Epidermal melanocyte (primary cell): ENCODE measurements at regions not wholly inside any gene's neighbourhood (a gene's known extent, or its start where the extent isn't known, plus 50 kb on each side); places are given as distances from the start of the nearest gene placed in this dataset.
"Not testable (repeated sequence)": the region's sequence is repeated elsewhere in the genome, so short reads cannot be mapped to it uniquely, and the experiment has no call there.

Experiments used
- DNase-seq: peaks from one replicate; pipeline ENCODE4 v3.0.0; 2011; ENCODE audit warnings: low spot score; ENCODE audit not compliant: insufficient read length

- no peak for DNase-seq
These were observed 50.8 kb upstream of the MAX start for GRCh38 chr14:65153101-65153500.

DNA sequence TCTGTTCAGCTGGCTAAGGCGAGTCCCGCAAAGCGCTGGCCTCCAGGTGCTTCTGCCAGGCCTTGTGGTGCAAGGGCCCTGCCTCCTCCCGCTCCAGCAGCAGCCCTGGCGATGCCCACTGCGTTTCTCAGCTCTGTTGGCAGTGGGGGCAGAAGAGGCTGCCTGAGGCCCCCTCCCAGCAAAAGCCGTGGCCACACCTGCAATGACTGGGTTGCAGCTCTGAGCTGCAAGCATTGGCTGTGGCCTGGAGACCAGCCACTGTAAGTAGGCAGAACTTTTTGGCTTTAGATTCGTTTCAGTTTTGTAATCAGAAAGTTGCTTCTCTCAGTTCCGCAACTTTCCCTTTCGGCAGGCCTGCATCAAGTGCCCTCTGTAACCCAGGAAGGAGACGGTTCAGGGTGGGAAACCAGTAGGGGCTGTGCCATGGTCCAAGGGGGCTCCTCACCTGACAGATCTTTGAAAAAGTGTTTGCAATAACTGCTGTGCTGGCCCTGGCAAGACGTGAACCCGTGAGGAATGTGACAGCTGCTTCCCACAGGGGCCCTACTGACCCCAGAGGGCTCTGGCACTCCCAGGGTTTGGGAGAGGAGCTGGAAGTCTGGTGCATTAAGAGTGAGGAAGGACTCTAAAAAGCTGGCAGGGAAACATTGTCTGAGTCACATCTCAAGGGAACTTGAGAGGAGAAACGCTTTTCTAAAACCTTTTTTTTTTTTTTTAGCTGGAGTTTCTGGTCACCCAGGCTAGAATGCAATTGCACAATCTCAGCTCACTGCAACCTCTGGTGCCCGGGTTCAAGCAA is 54.5 kb upstream of the MAX start:
- DNase-seq, result peak; percentile 44

DNA sequence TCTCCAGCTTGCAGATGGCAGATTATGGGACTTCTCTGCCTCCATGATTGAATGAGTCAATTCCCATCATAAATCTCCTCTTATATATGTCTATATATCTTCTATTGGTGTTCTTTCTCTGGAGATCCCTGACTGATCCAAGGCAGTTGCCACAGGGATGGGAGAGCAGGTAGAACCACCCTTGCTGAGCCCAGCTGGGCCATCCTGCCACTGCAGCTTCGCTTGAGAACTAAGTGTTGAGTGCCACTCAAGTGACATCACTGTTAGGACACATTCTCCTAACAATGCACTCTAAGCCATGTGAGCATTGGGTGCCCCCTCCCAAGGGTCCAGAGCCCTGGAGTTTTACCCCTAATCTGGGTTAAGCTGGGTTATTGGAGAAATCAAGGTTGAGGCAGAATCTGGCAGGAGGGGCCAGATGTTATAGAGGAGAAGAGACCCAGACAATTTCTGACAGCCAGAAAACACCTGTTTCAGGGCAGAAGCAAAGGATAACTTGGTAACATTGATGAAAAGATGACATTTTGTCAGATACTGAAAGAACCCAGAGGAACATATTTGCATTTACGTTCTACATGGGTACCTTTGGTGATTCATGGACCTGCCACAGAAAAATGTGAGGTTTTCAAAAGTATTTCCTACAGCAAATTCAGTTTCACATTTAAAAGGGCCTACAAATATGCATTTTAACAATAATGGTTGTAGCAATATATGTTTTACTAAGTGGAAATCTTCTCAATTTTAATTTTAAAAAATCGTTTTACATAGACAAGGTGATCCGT is 57.2 kb upstream of the MAX start:
- no peak for DNase-seq

GRCh38 chr14:65160091-65160490 is 57.8 kb upstream of the MAX start:
- DNase-seq, result no peak

DNA sequence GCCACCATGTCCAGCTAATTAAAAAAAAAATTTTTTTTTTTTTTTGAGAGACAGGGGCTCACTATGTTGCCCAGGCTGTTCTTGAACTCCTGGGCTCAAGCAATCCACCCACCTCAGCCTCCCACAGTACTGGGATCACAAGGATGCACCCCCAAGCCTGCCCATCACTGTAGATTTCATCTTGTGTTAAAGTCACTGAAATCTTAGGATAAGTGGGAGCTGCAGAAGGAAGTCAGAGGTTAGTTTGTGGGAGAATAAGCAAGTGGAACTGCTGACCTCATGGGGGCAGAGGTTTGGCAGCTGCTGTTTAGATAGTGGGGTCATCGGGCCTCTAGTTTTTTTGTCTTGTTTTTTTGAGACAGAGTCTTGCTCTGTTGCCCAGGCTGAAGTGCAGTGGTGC is 59.7 kb upstream of the MAX start:
- no peak for DNase-seq

- no peak for DNase-seq
These were observed 61.9 kb upstream of the MAX start for GRCh38 chr14:65164068-65164824.

DNA sequence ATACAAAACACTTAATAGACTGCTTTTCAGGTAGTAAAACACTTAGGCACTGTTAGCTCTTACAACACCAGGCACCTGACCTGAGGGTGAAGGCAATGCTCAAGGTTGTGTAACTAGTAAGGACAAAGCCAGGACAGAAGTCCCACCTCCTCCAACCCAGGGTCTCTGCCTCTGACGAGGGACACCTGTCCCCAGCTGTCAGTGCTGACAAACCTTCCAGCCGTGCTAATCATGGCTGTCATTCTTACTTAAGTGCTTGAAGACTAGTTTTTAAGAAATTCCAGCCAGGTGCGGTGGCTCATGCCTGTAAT is 62.5 kb upstream of the MAX start:
- DNase-seq, result no peak

GRCh38 chr14:65167072-65167645 is 64.8 kb upstream of the MAX start:
- DNase-seq, result no peak

DNA sequence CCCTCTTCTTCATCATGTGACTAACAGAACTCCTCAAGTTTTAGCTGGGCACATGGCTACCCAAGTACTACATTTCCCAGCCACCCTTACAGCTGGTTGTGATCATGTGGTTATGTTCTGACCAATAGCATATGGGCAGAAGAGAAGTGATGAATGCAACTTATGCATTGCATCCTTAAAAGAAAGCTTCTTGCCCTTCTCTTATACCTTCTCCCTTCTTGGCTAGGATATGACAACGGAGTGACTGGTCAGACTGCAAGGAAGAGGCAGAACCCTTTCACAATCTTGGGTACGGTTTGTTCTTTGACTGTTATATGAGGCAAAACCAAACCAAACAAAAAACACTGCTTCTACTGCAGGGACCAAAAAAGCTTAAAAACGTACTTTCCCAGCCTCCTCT is 66.5 kb upstream of the MAX start:
- no peak for DNase-seq

GRCh38 chr14:65169351-65169750 is 67.0 kb upstream of the MAX start:
- DNase-seq, result peak; percentile 54

DNA sequence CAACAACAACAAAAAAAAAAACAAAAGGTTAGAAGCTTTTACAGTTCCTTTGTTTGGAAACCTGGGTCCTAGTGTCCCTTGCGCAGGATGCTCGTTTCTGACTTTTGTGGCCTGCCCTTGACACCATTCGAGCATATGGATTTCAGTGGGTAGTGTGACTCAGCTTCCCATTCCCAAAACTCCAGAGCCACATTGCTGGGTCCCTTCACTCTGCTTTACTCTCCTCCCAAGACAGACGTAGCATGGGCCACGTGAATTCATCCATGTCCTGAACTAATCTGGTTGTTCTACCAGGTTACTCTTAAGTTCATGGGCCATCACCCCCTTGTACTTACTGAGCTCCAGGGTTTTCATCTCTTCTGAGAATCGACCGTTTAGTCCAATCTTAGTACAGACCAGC is 68.0 kb upstream of the MAX start:
- DNase-seq, result no peak

DNA sequence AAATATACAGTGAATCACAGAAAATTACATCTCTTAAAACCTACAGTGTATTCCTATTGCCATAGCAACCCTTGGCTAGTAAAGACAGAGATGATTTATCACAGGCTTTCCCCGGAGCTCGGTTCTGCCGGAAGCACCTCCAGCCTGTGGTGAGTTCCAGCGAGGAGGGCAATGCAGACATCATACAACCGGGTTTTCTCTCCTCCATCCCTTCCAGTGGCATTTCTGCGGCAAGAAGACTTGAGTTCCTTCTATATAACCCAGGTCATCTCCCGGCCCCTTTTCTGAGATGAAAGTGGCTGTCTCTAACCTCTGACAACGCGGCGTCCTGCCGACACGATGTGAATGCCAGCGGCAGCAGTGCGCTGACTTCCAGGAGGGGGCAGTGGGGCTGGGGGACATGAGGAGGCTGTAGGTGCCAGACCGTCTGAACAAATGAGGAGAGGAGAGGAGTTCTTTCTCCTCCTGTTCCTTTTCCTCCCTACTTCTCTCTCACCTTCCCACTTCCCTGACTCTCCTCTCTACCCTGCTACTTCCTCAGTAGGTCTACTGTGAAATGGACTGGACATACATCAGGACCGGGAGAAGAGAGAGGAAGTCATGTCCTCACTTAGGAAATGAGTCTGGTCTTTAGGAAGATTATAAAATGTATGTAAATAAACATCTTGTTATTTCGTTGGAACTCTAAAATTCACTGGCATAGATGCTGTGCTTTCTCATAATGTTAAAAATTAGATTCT is 68.6 kb upstream of the MAX start:
- DNase-seq, result peak; percentile 34

GRCh38 chr14:65173973-65174693 is 71.8 kb upstream of the MAX start:
- DNase-seq, result no peak

GRCh38 chr14:65174783-65175182 is 72.5 kb upstream of the MAX start:
- no peak for DNase-seq

DNA sequence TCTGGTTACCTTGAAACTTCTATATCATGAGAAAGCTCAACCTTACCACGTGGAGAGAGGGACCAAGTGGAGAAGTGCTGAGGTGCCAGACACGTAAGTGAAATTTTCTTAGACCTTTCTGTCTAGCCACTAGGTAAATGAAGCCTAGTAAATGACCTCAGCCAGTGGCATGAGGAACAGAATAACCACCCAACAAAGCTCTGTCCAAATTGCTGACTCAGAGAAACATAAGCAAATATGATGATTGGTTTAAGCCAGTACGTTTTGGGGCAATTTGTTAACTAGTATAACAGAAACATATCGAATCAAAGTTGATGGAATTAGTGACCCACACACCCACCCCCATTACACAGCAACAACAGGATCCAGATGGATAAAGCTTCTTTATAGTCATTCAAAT is 75.2 kb upstream of the MAX start:
- DNase-seq, result no peak

GRCh38 chr14:65179231-65179630 is 76.9 kb upstream of the MAX start:
- not testable (repeated sequence) for DNase-seq

- DNase-seq, result no peak
These were observed 77.8 kb upstream of the MAX start for GRCh38 chr14:65179918-65180724.

- no peak for DNase-seq
These were observed 78.4 kb upstream of the MAX start for GRCh38 chr14:65180725-65181025.

- DNase-seq, result no peak
These were observed 81.9 kb upstream of the MAX start for GRCh38 chr14:65184032-65184764.
